Inflammatory macrophage (primary cell): ENCODE measurements at regions not wholly inside any gene's neighbourhood (a gene's known extent, or its start where the extent isn't known, plus 50 kb on each side); places are given as distances from the start of the nearest gene placed in this dataset.
"Not testable (repeated sequence)": the region's sequence is repeated elsewhere in the genome, so short reads cannot be mapped to it uniquely, and the experiment has no call there.

Experiments
- DNase-seq, 2 donors: peaks; one replicate each; pipeline ENCODE4 v3.0.0-alpha.2; 2020 to 2022

DNA sequence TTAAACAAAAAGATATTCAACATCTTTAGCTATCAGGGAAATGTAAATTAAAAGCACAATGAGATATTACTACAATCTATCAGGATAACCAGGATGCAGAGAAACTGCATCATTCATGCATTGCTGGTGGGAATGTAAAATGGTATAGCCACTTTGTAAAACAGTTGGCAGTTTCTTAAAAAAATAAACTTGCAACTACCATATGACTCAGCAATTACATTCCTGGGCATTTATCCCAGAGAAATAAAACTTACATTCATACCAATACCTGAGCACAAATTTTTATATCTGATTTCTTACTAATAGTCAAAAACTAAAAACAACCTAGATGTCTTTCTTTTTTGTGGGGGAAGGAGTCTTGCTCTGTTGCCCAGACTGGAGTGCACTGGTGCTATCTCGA, 190.3 kb upstream of the TAB2 start:
- no peak for DNase-seq

DNA sequence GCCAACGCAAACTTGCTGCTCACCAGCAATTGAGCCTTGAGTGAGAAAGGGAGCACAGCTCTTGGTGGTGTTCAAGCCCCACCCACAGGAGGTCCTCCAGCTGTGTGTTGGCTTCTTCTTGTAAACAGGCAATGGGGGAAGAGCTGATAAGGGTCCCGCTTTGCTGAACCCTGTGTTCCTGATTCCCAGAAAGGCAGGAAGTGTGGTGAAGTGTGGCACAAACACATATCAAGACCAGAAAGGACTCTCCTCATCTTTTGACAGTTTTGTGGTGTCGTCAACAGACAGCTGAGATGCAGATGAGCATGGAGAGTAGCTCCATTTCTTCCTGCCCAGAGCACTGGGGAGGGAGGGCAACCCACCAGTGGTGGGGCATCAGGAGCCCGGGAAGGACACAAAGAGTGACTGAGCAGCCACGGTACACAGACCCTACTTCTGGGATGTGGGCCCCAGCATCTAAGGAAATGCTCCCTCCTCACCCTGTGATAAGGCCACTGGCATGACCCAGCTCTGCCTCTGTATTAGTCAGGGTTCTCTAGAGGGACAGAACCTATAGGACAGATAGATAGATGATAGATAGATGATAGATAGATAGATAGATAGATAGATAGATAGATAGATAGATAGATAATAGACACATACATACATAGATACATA, 188.9 kb upstream of the TAB2 start:
- no peak for DNase-seq

DNA sequence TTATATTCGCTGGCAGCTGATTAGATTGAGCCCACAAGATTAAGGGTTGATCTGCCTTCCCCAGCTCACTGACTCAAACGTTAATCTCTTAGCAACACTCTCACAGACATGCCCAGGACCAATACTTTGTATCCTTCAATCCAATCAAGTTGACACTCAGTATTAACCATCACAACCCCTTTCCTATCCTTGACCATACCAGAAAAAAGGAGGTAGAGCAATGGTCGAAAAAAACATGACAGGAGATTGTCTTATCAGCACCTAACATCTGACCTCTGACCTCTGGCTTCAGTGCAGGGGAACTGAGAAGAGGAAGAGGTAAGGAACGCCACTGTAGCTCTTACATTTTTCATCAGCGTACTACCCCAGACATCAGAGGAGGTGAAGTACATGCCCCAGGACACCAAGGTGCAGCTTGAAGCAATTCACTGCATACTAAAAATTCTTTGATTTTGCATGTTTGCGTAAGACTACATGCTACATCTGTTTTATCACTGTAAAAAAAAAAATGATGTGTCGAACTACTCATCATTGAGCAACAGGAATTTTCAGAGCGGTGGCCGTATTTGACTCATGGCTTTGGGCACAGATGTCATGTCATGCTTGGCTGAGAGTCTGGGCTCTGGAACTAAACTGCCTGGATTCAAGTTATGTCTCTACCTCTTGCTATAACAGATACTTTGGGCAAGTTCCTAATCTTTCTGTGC, 188.0 kb upstream of the TAB2 start:
- DNase-seq = peak; percentile 60 to 73

- DNase-seq = no peak
Observed at GRCh38 chr6:149130090-149130489, 187.4 kb upstream of the TAB2 start.

- DNase-seq = no peak
Observed at GRCh38 chr6:149130508-149130907, 187.0 kb upstream of the TAB2 start.

DNA sequence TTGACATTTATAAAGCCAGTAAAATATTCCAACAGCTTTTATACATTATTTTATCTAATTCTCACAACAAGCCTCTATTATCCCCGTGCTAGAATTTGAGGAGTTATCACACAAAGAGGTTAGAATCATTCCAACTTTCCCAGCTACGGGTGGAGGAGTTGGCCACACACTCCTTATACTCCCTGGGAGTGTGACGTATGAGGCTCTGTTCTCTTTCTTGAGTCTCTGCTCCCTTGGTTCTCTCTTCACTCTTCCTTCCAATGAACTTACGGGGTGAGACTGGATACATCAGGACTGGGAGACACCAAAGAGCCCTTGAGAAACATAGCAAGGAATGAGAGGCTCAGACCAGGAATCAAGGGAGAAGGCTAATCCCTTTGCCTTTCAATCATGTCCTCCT, 185.6 kb upstream of the TAB2 start:
- DNase-seq = no peak

DNA sequence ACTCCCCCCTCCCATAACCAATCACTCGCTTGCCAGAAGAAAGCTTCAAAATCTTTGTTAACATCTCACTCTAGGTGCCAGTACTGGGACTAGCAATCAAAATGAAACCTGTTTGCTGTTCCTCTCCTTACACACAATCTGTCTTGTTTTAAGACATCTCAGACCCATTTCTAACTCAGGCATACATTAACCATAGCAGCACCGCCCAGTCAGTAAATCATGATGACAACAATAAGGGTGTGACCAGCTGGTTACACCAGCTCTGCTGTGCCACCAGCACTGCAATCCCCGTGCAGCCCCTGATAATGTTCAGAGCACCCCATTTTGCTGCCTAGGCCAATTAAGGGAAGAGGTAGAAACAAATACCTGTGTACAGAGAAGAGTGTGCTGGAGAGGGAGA, 185.2 kb upstream of the TAB2 start:
- DNase-seq = no peak

DNA sequence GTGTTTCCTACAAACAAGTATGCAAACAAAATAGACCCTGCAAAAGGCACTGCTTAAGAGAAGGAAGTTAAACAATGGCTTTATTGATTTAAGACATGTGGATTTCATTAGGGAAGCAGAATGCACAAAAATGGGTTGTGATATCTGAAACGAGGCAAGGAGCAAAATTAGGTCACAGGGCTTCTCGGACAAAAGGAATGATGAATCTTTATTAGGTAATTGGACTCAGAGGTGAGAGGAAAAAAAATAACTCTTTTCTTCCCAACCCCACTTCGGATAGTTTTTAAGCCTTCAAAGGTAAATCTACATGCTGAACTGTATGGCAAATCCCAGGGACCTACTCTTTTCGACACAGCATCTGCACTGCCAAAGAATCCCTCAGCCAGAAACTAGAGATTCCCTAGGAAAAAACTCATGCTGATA, 183.0 kb upstream of the TAB2 start:
- no peak for DNase-seq

DNA sequence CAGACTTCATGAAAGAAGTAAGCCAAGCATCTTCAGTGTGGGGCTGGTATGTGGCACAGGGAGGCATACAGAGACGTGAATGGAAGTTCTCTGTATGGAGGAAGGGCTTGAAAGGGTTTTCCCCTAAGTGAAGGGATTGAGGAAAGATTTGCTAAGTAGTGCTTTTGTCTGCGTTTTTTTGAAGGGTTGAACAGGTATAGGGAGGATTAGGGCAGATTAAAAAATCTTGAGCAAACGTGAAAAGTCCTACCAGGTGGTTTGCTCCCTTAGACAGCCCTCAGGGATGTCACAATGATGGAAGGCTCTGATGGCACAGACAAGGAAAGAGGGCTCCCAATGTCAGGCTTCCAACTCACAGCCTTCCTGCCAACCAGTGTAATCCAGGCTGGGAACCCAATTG, 181.7 kb upstream of the TAB2 start:
- no peak for DNase-seq

DNA sequence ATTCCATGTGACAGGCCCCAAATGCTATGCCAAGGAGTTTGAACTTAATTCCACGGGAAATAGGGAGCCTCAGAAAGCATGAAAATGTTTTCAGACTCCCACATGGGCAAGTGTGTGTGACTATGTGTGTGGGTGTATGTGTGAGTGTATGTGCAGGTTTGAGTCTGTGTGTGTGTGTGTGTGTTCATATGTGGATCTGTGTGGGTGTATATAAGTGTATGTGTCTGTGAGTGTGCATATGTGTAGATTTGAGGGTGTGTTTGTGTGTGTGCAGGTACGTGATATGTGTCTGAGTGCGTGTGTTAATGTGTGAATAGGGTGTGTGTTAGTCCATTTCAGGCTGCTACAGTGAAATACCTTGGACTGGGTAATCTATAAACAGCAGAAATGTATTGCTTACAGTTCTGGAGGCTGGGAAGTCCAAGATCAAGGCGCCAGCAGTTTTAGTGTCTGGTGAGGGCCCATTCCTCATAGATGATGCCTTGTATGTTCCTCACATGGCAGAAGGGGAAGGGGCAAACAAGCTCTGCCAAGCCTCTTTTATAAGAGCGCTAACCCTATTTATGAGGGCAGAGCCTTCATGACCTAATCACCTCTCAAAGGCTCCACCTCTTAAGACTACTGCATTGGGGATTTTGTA, 181.1 kb upstream of the TAB2 start:
- no peak for DNase-seq

GRCh38 chr6:149136913-149137286, 180.6 kb upstream of the TAB2 start:
- DNase-seq = no peak

DNA sequence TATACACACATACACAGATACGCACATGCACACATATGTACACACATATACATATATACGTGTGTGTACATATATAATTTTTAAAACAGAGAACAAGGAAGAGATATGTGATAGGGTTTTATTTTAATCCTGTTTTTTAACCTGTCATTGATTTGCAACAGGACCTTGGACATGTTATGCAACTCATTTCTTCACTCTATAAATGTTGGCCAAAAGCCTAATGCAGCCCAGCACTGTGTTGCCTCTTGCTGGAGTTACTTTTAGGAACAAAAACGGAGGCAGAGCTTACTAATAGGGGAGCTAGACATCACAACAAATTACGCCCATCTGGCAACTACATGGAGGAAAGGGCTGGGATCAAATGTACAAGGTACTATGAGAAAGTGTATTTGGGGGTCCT, 179.9 kb upstream of the TAB2 start:
- DNase-seq = peak in 1 of 2 donors; percentile 25

DNA sequence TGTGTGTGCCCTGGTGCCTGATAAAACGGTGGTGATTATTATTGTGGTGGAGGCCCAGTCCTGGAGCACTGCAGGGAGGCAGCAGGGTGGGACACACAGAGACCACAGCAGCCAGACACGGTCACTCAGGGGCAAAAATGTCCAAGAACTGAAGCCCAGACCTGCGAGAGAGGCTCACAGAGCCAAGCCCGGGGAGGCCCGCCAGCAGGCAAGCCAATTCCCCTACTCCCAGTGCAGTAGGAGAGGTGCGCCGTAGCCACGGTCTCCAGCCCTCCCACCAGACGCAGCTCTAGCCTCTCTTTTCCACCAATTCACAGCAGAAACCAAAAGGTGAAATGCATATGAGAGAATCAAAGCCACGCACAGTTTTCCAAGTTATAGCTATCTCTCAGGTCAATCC, 179.4 kb upstream of the TAB2 start:
- no peak for DNase-seq

GRCh38 chr6:149138699-149139294, 178.7 kb upstream of the TAB2 start:
- no peak for DNase-seq

GRCh38 chr6:149139782-149140136, 177.8 kb upstream of the TAB2 start:
- DNase-seq = no peak

DNA sequence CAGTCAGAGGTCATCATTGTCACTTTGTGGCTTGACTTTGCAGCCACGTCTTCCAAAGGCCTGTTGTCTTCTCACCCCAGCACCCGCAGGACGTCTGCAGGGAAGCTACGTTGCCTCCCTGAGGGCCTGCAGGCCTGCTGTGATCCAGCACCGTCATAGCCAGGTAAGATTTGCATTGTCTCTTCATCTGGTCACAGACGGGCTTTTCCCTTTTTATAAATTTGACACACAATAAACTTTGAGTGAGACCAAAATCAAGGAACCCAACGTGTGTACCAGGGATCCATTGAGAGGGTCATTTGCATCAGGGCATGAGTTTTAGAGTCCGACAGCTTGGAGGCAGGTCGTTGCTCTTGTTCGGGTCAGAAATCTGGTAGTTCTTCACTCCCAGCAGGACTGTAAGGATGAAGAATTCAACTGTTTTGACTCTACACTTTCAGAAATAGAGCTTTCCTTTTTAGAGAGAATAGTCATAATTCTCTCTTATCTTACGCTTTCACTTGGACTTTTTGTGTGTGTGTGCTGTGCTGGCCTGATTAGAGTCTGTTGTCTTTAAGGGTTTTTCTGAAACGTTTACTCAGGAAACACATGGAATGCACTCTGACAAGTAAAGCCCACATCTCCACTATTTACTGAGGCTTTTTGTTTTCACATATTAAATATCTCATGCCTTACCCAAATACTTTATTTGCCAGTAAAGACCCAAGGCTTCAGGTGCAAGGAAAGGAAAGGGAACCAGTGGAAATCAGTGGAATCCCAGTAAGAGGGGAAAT, 177.2 kb upstream of the TAB2 start:
- DNase-seq = no peak

DNA sequence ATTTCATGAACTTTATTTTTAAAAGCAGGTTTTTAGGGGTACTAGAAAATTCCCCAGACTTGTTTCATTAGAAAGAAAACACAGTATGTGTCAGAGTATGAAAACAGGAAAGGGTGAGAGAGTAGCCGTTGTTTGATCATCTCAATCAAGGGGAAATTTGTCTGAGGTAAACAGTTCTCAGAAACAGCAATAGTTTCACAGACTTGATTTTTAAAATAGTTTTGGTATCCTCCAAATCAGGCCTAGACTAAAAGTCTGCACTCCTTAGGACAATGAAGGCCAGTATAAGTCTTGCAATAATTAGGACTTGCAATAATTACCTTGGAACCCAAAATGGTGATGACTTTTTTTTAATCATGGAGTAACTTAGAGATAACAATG, 176.6 kb upstream of the TAB2 start:
- no peak for DNase-seq

- no peak for DNase-seq
Observed at GRCh38 chr6:149142924-149143429, 174.5 kb upstream of the TAB2 start.

DNA sequence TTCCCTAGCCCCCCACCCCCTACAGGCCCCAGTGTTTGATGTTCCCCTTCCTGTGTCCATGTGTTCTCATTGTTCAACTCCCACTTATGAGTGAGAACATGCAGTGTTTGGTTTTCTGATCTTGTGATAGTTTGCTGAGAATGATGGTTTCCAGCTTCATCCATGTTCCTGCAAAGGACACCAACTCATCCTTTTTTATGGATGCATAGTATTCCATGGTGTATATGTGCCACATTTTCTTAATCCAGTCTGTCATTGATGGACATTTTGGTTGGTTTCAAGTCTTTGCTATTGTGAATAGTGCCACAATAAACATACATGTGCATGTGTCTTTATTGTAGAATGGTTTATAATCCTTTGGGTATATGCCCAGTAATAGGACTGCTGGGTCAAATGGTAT, 171.7 kb upstream of the TAB2 start:
- not testable (repeated sequence) for DNase-seq

- peak in 1 of 2 donors; percentile 14 for DNase-seq
Observed at GRCh38 chr6:149147195-149147594, 170.3 kb upstream of the TAB2 start.

DNA sequence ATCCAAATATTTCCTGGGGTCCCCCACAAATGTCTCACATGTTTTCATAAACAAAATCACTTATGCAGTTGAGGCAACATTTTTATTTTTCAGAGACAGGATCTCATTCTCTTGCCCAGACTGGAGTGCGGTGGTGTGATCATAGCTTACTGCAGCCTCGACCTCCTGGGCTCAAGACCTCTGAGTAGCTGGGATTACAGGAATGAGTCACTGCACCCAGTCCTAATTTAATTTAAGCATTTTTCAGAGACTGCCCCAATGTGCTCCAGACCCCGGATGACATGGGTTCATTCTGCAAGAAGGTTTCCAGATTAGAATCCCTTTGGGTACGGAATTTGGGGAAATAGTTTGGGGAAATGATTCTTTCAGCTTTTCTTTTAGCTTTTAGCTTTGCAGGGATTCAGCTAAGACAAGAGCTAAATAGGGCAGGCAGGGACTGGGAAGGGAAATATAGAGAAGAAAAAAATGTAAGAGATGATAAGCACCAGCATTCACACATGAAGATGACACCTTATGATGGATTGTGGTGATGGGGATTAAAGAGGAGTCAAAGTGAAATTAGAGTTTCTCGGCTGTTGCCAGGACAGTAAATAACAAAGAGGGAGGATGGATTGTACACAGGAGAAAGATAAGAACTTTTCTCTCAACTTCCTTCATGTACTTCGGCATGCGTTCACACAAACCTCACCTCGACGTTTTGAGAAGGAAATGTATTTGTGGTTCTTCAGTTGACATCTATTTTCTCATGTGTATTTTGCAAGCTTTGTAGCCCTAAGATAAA, 169.4 kb upstream of the TAB2 start:
- DNase-seq = no peak

DNA sequence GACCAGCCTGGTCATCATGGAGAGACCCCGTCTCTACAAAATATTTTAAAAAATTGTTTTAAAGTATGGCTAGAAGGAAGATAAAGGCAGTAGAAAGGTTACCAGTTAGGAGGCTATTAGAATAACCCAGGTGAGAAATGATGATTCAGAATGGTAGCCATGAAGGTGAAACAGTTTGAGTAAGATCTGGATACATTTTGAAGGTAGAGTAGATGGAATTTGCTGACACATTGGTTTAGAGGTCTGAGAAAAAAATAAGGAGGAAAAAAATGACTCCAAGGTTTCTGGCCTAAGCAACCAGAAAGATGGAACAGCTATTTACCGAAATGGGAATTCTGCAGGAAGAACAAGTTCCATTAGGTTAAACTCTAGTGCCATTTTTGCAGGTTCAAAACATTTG, 167.9 kb upstream of the TAB2 start:
- DNase-seq = no peak
